Activated CD4-positive, alpha-beta T cell treated with anti-CD3 and anti-CD28 coated beads, Interleukin-2, Interleukin-6, amounts not matched to agents 100 ng/mL and 50 ng/mL, durations not matched to agents 16 hours and 8 hours (primary cell): ENCODE measurements at regions not wholly inside any gene's neighbourhood (a gene's known extent, or its start where the extent isn't known, plus 50 kb on each side); places are given as distances from the start of the nearest gene placed in this dataset.
"Not testable (repeated sequence)": the region's sequence is repeated elsewhere in the genome, so short reads cannot be mapped to it uniquely, and the experiment has no call there.

Experiments
- DNase-seq: peaks from one replicate; pipeline ENCODE4 v3.0.0-alpha.2; 2020

DNA sequence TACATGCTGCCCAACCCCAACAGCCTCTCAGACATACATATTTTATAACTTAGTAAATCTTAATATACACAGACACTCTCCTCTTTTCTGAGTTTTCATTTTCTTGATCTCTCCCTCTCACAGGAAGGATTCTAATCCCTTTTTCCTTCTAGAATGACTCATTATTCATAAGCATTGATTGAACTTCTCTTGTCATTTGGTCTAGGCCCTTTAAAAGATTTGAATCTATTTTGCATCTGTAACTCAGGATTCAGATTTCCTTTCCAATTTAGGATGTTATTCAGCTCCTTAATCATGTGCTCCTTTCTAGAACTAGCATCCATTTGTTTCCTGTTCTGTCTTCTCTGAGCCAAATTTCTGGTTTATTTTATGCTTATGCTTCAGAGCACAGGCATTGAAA is 624.5 kb upstream of the SGO1 start:
- DNase-seq: no peak

DNA sequence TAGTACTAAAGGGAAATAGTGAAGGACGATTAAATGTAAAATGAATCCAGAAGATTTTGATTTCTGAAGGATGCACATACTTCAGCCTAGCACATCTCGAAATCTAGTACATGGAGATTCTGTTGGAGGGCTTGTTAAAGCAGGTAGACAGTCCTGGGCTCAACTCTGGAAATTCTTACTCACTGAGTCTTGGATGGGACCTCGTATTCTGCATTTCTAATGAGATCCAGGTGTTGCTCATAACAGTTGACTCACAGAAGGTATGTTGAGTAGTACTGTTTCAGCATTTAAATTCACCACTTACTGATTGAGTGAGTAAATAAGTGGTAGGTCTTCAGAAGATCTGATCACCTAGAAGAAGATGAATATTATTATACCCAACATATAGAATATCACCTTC is 623.4 kb upstream of the SGO1 start:
- no peak for DNase-seq

DNA sequence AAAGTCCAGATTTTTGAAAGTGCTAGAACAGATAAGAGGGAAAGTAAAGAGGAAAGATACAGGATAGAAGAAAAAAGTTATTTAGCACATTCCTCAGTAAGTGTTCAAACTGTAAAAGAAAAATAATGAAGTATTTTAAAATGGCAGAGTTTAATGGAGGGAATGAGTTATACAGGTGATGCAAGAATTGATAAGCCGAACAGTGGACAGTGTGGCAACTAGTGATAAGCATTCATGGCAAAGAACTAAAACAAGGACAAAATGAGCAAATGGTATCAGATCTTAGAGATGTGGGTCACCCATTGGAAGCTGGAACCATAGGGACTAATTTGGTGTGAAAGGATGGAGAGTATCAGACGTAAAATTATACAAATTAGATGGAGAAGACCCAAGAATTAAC is 622.9 kb upstream of the SGO1 start:
- no peak for DNase-seq

DNA sequence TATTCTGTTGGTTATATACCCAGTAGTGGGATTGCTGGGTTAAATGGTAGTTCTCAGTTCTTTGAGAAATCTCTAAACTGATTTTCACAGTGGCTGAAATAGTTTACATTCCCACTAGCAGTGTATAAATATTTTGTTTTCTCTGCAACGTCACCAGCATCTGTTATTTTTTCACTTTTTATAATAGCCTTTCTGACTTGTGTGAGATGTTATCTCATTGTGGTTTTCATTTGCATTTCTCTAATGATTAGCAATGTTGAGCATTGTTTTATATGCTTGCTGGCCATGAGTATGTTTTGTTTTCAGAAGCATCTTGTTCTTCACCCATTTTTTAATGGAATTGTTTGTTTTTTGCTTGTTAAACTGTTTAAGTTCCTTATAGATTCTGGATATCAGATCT is 612.7 kb upstream of the SGO1 start:
- DNase-seq: no peak

DNA sequence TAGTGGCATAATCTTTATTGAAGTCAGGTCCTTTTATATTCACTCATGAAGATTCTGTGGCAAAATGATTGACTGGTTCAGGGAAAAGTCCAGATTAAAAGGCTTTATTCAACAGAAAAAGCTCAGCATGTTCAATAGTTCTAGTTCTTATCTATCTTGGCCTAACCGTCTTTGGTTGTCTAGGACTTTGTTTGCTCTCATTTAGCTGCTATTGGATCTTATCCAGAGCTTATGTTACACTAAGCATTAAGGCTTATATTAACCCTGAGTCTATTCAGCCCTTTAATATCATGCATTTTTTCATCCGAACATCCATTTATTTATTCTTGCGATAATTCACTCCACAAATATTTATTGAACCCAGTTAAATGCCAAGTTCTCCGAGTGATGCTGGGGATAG is 601.0 kb upstream of the SGO1 start:
- DNase-seq: no peak

DNA sequence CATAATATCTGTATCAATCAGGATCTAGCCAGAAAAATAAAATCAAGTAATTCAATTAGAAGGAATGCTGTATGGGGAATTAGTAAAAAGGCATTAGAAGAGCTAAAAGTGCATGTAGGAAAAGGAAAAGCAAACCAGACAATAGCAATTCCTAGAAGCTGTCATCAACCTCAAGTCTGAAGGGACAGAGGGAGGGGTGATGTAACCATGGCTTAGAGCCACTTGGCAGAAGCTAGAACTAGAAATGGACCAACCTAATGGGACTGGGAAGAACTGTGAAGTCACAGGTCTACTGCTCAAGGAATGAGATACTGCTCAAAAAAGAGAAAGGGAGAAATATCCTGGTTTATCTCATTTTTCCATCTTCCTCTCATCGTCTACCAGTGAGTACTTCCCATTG is 590.7 kb upstream of the SGO1 start:
- no peak for DNase-seq

DNA sequence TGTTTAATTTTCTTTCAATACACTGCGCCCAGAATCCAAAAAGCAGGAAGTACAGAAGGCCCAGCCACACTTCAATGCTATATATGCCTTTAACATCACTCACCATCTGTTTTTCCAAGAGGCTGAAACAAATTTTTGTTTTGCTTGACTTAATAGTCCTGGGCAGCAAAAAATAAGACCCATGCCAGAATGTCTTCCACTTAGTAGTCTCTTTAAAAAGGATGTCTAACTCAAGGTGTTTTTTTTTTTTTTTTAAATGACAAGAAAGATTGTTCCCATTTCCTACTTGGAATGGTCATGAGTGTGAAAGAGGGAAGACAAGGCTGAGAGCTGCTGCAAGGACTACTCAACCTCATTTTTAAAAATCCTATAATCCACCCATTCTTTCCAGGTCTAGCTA is 590.3 kb upstream of the SGO1 start:
- DNase-seq: no peak

DNA sequence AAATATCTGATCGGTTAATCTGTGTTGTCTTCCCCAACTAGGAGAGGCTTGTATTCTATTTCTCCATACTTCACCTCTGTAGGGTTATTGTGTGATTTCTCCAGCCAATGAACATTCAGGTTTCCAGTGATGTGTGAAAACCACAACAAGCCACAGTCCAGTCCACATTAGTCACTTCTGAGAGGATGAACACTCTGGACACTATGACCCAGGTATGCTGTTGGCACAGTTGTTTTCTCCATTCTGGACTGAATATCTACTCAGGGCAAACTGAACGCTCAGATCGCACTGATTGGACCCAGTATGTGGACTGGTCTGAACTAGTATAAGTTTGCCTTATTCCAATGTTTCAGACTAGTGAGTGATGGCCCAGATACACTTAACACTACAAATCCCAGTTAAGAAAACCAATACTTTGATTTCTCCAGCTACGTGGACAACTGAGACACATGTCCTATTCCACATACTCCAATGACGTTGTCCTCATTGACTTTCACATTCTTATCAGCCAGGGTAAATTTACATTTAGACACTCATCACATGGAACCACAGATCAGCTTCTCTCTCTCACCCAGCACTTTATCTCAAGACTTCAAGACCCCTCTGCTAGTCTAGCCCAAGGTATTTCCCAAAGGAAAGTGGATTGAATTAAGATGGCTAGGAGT is 587.4 kb upstream of the SGO1 start:
- no peak for DNase-seq

DNA sequence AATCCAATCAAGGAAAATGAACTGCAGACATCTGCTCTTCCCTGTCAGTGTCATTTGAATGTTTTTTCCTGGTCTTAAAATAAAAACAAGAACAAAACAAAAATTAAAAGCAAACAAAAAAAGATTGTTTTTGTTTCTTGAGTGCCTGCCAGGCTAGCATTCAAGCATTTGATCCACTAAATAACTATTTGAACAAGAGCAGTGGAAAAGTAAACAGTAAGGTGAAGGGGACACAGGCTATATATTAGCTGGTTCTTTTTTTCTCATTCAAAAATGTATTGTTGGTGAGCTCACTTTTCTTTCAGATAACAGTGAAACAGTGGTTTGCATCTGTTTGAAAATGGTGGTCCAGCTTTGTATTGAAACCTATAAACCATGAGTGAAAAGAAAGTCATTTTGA is 586.9 kb upstream of the SGO1 start:
- DNase-seq: no peak

DNA sequence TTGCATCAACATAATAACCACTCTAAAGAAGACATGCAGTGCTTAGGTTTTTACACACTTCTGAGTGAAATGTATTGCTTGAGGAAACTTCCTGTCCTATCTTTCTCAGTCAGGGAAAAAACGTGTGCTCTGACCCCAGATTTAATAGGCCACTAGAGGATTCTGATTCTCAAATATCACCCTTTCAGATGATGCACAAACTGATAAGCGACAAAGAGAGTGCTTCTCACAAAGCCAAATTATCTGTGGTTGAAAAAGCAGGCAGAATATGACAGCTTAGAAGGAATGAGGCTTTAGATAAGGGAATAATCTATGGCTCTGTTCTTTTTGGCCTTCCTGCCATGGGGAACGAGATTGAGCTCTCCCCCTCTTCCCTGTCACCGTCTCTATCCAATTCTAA is 583.4 kb upstream of the SGO1 start:
- no peak for DNase-seq

DNA sequence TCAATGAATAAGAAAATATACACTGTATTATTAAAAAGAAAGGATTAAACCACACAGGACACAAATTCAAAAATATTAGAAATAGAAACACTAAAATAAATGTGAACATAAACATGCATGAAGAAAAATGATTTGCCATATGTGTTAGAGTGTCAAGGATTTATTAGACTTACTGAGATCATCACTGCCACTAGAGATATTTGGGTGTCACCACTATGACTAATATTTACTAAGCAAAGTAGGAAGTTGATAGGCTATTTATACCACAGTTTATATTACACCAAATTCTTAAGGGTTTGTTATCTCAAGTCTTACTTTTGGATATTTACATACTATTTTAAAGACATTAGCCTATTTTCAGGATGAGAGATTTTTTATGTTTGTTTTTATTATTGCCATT is 575.0 kb upstream of the SGO1 start:
- no peak for DNase-seq

DNA sequence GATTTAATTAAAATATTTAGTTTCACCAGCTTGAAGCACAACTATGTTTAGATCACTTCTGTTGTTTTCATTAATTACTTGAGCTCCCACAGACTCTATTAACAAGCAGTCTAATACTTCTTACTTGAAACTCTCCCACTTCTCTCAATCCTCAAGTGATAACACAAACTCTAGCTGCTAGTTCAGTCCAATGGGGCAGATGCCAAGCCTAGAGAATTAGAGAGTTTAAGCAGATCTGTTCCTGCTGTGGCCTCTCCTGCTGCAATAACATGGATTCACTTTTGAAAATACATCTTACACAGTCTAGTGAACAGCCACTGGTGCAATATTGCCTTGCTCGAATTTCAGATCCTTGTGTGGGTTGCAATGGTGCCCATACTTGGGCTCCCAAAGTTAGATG is 566.4 kb upstream of the SGO1 start:
- DNase-seq: no peak

DNA sequence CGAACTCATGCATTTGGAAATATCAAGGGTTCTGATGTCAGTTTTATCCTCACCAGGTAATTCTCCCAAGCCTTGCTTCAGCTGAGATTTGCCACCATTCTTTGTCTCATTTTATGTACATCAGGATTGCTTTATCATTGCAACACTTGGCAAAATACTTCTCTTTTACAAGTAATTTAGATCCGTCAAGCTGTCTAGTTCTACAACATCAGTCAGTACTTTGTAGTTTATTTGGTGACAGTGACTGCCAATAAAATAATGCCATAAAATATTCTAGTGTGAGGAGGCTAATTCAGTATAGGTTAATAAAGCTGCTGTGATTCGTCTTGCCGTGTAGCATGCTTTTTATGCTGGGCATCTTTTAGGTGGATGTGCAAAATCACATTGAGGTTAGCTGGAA is 565.3 kb upstream of the SGO1 start:
- DNase-seq: no peak

DNA sequence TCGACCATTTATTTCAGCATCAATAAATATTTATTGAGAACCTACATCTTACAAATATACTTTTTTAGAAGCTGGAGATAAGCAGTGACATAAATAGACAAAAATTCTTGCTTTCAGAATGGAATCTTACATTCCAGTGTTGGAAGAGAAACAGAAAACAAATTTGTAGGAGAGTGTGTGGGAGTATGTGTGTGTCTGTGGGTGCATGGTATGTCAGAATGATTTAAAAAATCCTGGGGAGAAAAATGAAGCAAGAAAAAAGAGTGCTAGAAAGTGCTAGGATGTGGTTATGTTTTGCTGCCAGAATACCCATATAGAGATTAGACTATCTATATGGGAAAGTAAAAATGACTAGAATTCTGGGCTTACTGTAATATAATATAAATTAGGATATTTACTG is 561.7 kb upstream of the SGO1 start:
- no peak for DNase-seq

DNA sequence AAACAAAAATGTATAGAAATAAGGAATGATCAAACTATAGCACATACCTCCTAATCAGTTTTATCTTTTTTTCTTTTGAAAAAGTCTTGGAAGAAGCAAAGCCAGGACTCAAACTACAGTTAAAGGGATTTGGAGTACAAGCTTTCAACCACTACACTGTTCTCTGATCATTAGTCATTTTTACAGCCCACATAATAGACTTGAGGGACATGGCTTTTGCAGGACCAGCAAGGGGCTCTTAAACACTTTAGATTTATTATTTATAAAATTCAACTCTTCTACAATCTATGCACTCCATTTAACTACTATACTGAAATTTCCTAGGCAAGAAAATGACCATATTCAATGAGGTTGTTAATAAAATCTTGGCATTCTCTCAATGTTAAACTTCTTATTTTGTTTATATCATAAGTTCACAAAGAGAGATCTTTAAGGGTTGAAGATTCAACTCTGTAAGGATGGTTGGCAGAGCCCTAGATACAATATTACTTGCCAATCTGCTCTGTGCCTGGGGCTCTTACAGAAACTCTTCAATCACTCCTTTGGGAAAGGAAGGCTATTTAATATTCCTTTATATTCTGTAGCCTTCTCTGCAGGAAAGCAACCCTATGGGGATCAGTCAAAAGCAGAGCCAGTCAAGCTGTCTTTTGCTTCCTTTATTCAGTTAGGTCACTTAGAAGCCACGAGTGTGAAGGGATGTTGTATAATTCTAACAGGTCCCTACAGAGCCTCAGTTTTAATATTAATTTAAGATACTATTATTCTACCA is 557.7 kb upstream of the SGO1 start:
- no peak for DNase-seq

DNA sequence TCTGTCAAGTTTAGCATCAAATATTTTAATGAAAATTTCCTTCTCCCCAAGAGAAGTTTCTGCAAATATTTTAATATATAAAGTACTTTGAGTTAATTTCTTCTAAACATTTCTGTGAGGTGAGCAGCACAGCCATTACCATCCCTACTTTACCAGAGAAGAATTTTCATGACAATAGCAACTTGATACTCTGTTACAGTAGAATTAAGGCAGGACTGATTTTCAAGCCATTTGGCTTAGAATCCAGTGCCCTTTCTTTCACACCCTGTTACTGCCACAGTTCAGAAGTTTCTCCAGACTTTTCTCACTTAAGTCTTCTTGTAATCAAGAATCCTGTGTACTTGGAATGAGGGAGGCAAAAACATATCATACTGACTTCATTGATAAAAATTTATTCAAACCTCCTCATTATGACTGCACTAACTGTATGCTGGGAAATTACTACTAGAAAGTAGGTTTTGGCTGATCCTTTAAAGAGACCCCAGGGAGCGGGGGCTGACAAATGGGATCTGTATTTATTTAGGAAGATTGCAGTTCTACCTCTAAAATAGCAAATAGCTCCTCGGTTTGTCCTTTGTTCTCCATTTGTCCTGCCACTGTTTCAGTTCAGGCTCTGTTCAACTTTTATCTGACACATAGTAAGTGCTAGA is 557.0 kb upstream of the SGO1 start:
- no peak for DNase-seq

DNA sequence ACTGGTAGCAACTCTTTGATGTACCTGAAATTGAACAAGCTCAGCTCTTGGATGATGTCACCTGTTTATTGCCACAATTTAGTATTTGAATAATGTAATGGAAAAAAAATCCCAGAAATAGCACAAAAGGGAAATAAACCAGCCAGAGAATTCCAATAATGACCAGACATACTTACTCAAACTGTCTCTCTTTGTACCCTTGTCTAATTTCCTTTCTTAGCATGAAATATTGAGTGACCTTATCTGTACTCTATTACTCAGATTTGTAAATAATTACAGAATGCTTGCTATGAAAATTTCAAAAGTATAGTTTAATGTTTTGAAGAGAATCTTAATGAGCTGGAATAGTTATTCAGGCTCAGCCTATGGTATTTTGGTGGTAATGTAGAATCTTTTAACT is 555.4 kb upstream of the SGO1 start:
- no peak for DNase-seq

DNA sequence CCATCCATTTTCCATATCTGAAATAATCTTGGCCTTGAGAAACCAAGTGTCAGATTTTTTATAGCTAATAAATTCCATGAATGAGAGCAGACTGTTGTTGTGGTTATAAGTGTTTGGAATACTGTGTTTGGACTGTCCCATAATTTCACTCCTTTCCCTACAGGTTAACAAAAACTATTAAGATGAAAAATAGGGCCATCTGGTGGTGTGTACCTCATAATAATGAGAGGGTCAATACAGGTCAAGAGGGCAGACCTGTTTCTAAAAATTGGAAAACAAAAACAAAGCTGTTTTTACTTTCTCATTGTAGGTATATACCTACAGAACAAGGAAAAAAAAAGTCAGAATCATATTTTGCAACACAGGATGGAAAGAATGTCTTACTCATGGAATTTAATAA is 553.8 kb upstream of the SGO1 start:
- DNase-seq: no peak

DNA sequence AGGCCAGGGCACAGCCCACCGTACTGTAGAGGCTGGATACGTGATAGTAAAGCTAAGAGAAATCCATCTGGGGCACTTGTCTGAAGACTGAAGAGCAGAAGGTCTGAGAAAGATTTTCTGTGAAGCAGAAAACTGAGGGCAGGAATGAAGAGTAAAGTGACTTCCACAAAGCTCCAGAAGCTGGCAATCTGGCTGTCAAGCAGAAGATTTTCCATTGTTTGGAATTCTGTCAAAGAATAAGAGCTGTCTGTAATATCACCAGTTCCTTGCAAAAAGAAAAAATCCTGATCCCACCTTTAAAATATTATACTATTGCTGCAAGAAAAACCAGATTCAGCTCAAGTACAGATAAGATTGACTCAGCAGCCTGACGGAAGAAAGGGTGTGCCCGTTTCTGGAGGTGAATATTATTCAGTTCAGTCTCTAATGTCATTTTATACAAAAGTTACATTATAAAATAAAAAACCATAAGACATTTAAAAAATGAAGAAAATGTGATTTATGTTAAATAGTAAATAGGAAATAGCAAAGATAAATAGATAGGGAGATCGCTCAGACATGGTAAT is 550.4 kb upstream of the SGO1 start:
- DNase-seq: no peak

DNA sequence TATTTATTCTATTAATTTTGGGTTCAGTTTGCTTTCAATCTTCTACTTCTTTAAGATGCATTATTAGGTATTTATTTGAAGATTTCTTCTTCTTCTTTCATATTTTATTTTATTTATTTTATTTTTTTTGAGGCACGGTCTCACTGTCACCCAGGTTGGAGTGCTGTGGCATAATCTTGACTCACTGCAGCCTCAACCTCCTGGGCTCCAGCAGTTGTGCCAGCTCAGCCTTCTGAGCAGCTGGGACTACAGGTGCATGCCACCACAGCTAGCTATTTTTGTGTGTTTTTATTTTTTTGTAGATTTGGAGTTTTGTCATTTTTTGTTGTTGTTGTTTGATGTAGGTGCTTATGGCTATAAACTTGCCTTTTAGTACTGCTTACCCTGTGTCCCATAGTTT is 543.2 kb upstream of the SGO1 start:
- DNase-seq: no peak

DNA sequence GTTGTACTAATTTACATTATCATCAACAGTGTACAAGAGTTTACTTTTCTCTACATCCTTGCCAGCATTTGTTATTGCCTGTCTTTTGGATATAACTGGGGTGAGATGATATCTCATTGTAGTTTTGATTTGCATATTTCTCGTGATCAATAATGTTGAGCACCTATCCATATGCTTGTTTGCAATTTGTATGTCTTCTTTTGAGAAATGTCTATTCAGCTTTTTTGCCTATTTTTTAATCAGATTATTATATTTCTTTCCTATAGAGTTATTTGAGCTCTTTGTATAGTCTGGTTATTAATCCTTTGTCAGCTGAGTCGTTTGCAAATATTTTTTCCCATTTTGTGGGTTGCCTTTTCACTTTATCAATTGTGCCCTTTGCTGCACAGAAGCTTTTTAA is 540.8 kb upstream of the SGO1 start:
- DNase-seq: no peak

DNA sequence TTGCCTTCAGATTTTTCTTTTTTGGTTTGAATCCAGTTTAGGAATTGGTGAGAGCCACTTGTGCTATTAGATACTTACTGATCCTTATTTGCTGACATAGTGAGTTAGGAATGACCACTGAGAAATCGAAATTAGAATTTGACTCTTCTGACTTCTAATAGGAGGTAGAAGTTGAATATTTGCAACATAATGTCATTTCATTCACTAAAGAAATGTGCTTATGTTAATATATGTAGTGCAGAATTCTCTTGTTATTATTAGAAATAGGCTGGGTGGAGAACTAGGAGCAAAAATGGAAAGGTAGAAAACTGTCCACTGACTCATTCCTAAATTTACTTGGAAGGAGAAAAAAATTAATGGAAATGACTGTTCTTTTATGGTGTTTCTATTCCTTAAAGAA is 538.2 kb upstream of the SGO1 start:
- no peak for DNase-seq

DNA sequence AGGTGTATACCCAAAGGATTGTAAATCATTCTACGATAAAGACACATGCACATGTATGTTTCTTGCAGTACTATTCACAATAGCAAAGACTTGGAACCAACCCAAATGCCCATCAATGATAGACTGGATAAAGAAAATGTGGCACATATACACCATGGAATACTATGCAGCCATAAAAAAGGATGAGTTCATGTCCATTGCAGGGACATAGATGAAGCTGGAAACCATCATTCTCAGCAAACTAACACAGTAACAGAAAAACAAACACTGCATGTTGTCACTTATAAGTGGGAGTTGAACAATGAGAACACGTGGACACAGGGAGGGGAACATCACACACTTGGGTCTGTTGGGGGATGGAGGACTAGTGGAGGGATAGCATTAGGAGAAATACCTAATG is 530.4 kb upstream of the SGO1 start:
- not testable (repeated sequence) for DNase-seq

DNA sequence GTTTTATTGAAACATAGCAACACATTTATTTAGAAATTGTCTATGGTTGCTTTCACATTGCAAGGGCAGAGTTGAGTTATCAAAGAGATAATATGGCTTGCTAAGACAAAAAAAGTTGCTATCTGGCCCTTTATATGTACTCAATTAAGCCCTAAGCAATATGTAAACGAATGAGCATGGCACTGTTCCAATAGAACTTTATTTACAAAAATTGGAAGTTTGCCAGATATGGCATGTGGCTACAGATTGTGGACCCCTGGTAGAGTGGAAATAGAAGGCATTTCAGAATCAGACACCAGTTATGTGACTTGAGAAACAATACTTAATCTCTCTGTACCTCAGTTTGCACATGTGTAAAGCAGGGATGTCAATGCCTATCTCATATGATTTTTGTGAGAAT is 515.6 kb upstream of the SGO1 start:
- DNase-seq: no peak
